Stimulated activated CD4-positive, alpha-beta T cell treated with anti-CD3 and anti-CD28 coated beads, Interleukin-4, amount 100 ng/mL, for 48 hours (primary cell): ENCODE measurements at regions not wholly inside any gene's neighbourhood (a gene's known extent, or its start where the extent isn't known, plus 50 kb on each side); places are given as distances from the start of the nearest gene placed in this dataset.

Source experiments
- DNase-seq, 2 donors: peaks; one replicate each; pipeline ENCODE4 v3.0.0-alpha.2; 2020; ENCODE audit warnings: low read depth in 2 of 2

DNA sequence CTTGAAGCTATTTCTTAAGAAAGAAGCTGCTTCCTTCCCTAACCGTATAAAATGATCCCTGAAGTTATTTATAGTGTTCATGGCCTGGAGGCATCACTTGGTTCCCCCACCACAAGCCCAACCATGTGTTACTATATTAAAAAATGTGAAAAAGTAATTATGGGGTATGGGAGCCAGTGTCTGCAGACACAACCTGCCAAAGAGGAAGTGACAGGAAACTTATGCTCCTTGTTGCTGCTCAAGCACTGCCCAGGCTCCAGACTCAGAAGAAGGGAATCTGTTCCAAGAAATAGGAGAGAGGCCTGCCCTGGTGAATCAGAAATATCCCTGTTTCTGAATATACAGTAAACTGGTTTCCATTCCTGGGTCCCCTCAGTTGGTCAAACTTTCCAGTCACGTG lies 217.2 kb upstream of the BMP4 start:
- no peak for DNase-seq

DNA sequence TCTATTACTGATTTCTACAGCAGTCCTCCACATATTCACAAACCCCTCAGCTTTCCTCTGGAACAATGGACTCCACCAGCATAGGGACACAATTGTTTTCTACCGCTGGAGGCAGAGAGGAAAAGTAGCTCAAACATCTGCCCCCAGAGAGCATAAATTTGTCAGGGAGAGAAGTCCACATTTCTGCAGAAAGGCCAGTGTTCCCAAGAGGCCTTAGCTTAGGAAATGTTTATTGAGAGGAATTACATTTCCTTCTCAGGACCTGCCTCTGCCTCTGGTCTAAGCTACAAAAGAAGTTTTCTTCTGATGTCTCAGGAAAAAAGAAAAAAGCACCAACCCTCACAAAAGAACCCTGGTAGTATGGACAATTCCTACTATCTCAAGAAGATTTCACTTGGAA lies 217.8 kb upstream of the BMP4 start:
- DNase-seq: no peak

DNA sequence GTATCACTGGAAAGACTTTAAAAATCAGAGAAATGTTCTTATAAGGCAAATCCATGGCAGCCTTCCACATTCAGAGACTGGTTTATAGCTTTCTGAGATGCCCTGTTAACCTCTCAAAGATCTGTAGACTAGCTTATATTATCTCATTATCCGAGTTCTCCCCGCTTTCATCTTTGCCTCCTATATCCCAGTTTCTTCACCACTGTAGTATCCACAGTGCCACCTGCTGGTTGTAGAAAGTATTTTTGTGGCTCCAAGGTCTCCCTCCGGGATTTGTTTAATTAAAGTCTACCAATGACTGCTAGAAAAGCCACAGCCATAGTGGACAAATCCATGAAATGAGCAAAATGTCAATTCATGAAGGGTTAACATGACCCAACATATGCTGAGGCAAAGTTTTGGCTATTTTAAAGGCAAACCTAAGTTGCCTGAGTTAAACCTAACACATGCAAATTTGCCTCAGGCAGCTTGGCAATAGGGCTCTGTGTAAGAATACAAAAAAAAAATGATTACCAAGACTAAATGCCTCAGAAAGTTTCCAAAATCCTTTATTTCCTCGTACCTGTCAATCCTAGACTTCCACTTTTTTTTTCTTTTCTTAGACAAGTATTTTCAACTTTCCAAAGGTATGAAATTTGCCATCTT lies 218.8 kb upstream of the BMP4 start:
- DNase-seq: peak; percentile 27 to 28

DNA sequence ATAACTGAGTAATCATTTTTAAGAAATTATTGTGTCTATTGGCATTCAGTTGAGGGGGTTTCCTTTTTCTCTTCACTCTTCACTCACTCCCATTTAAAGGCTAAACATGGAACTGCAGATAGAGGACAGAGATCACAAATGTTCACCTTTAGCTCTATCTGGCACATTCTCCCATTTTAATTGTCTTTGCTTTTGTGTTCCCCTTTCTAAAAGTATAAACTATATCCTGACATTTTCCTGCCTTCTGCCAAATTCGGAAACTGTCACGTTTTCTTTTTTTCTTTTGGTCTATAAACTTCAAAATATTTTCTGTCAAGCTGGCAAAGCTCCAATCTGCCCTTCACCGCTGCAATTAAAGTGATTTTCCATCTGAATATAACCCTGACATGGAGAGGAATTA lies 219.8 kb upstream of the CDKN3 start:
- DNase-seq: no peak

DNA sequence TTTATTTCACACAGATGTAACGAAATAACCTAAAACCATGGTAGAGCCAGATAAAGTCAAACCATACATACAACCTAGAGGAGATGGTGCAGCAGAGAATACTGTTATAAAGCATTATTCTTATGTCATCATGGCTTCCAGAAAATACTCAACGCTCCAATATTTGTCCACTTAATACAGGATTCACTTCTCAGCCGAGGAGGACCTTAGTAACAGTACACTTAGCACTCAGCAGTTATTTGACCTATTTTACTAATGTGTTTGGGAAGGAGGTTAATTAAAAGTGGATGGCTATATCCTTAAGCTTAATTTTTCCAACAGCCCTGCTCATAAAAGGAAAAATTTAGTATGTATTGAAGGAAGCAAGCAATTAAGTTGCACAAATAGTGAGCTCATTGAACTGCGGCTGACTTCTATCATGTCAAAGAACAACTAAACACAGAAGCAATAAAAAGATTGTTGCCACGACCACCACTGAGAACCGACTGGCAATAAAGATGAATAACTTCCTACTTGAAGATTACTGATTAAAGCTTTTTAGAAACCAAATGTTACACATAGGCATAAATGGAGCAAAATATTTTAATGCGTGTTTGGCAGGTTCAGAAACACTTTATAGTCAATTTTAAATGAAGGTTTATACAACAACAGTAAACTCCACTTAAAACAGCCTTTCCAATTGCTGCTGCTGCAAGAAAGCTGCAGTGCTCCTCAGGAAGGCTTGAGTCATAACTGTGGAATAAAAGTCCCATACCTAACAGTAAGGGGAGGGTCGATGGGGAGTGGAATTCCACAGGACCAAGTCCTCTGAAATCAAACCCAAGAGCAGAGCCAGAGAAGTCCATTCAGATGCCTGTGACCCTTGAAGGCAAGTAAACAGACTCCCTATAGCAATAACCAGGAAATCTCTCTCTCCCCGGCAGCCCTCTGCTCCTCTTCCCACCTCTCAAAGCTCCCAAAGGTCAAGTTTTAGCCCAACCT lies 218.9 kb upstream of the CDKN3 start:
- DNase-seq: no peak

DNA sequence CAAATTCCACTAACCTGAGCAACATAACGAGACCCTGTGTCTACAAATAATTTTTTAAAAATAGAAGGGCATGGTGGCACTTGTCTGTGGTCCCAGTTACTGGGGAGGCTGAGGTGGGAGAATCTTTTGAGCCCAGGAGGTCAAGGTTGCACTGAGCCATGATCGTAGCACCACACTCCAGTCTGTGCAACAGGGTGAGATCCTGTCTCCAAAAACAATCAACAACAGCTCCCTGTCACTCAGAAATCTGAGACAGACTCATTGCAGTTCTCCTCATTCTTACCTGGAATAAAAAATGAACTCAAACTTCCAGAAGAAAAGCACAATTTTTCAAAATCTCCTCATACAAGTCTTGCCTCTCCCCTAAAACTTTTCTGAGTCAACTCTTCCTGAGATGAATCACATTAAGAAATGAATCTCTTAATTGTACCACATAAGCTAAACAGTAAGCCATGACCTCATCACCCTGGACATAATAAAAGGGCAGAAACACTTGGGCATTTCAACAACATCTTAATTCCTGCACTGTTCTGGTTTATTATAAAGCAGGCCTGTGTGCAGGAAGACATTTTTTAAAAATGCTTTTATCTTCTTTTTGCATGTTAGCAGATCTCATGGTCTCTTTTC lies 214.3 kb upstream of the CDKN3 start:
- DNase-seq: no peak

DNA sequence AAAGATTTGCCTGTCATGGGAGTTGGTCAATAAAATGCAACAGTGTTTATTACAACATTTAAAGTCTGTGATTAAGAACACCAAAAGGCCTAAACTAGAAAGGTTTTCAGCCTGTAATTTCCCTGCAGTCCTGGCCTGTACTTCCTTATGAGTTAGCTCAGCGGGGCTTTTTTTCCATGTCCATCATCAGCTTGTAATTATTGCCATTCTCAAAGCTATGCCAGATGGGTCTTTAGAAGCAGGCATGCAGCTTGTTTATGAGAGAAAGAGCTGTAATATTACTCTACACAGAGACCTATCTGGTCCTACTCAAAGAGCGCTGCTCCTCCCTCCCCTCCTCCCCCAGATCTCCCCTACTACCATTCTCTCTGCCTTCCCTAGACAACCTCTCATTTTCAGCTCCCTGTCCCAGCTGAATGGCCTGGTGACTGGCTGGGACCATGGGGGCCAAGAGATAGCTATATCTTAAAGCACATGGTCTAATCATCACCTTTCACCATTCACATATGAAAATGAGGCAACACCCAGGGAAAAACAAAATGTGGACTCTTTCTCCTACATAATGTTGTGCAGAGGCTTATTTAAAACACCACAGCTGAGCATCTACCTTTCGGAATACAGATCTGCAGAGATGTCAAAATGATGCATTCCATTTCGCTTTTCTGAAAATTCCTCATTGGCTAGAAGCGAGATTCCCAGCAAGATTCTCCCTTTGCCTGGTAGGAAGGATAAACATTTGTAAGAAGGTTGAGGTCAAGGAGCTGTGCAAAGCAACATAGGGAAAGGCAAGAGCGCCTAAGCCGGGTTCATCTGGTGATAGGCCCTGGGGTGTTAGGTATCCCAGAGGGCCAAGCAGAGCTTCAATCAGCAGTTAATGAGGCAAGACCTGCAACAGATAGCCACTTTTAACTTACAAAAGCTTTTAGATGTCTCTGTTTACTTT lies 209.7 kb upstream of the CDKN3 start:
- no peak for DNase-seq

DNA sequence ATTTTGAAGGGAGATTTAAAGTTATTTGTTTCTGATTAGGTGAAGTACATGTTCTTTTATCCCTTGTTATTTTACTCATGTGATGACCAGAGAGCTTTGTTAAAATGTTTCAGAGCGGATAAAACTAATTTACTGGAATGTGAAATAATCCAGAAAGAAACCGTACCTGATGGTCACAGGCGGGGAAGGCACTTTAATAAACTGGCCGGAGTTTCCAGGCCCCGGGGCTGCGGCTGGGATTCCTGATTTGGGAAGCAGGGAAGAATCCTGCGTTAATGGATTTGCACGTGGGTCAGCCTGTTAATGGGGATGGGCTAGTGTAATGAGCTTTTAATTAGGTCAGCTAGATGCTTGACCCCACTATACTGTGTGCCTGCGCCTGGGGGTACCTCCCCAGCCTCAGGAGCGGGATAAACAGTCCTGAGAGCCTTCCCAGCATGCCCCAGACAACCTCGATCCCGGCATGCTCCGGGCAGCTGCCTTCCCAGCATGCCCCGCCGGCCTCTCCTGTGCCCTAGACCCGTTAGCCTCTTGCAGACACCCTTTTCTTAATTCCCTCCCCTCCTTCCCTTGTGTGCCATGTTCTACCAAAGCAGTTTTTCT lies 208.6 kb upstream of the CDKN3 start:
- DNase-seq: no peak

DNA sequence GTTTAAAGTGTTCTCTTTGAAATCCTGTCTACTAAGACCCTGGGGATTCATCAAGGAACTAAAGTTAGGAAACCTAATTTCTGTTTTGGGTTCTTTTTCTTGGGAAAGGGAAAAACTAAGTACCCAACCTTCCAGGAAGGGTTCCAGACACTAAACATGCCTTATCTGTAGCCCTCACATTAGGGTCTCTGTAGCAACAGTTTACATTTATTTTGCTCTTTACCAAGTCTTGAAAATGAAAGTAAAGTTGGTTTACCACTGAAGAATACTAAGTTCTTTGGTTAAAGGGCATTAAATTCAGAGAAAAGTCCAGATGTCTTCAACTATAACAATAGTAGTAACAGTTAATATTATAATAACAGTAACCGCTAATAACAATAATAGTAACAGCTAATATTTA lies 207.5 kb upstream of the CDKN3 start:
- DNase-seq: no peak

DNA sequence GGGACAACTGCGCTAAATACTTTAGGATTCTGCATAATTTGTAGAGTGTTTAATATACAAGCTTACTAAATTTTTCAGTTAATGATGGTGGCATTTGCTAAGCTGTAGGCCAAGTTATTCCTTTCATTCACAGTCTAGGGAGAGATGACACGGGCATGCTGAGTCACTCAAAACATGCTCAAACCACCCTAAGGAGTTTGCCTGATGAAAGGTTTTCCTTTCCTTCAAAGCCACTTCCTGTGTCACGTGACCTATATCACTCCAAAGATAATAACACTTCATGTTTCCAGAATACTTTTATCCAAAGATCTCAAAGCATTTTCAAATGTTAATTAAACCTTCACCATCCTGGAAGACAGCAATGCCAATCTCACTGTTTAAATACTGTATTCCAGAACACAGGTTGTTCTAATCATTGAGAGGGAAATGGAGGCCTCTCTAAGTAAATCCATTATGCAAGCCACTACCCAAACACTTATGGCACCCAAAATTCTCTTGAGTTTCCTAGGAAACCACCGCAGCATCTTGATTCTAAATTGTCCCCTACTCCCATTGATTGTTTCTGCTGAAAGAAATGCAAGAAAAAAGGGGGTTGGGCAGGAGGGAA lies 207.0 kb upstream of the CDKN3 start:
- DNase-seq: no peak

DNA sequence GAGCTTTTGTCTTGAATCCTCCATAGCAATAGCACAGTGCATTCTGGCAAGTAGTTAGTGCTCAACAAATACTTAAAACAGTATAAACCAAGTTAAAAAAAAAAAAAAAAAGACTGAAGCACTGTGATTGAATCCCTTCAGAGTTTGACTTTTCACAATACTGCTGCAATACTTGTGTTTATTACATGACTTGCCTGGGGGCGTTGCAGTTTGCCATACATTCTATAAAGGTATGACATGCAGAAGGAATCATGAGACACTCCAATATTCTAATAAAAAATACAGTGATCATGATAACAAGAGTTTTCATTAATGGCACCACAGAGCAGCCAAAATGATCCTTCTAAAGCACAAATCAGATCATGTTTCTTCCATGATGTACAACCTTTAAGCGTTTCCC lies 205.0 kb upstream of the CDKN3 start:
- no peak for DNase-seq

DNA sequence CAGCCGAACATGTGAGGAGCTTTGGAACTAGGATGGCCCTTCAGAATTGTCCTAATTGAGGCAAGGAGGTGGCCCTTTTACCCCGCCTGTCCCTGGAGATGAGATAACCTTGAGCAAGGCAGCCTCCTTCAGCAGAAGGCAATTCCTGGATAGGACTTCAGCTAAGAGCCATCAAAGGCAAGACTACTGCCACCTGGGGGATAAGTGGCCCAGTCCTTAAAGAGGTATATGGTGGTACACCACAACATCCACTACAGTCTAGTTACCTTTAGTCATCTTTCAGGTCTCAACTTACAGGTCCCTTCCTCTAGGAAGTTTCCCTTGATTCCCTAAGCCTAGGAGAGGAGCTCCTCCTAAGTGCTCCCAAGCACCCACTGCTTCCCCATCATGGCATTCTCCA lies 204.2 kb upstream of the CDKN3 start:
- no peak for DNase-seq

DNA sequence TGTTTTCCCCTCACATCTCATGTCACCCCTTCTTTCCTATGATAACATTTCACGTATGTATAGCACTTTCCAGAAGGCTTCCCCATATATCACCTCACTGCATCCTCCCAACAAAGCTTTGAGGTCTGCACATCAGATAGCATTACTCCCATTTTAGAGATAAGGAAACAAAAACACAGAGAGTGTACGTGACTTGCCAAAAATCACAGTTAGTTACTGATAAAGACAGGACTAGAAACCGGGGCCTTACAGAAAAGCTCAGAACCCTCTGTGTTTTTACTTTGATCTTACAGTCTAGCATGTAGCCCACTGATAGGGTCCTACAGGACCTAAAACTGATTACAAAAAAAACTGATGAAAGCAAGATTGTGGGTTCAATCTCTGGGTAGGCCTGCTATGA lies 202.9 kb upstream of the CDKN3 start:
- DNase-seq: no peak

DNA sequence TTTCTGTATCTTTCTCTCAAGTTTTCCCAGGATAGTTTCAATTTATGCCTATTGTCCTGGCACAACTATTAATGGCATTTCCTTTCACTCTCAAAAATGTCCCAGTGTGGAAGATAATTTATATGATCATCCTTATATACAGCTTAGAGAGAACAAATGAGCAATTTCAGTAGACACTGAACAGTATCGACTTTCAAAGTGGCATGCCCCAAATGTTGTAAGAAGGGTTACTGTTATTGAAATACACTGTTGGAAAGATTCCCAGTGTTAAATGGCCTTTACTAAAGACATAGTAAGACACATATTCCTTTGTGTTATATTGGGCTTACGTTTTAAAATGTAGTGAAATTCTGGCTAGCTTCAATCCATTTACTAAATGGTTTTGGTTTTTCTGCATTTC lies 202.3 kb upstream of the CDKN3 start:
- no peak for DNase-seq

DNA sequence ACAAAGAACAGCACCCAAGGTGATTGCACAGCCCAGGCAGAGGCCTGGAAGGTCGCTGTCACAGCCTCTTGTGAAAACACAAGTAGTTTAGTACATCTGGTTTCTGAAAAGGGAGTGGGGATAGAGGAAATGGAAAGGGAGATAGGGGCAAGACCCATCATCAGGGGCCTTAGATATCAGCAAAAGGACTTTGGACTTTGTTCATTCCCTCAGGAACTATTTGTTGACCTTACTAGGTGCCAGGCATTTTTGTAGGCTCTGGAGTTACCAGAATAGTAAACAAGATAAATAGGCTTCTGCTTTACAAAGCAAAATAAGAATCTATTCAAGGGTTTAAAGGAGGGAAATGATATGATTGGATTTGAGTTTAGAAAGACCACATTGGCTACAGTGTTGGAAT lies 199.4 kb upstream of the CDKN3 start:
- no peak for DNase-seq

DNA sequence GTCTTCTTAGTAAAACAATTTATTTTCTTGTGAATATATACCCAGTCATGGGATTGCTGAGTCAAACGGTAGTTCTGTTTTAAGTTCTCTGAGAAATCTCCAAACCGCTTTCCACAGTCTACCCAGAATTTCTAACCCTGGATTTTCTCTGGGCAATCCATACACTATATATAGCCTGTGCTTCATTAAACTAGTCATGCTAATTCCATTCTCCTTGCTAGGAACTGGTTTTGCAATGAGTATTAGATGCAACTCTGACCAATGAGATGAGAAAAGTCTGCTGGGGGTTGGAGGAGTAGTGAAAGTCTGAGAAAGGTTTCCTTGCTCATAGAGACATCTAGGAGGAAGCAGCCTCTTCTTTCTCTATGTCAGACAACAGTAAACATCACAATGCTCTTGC lies 196.1 kb upstream of the CDKN3 start:
- no peak for DNase-seq

DNA sequence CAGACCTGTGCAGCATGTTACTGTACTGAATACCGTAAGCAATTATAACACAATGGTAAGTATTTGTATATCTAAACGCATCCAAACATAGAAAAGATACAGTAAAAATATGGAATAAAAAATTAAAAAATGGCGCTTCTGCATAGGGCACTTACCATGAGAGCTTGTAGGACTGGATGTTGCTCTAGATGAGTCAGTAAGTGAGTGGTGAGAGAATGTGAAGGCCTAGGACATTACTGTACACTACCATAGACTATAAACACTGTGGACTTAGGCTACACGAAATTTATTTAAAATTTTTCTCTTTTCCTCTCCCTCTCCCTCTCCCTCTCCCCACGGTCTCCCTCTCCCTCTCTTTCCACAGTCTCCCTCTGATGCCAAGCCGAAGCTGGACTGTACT lies 194.5 kb upstream of the CDKN3 start:
- no peak for DNase-seq

DNA sequence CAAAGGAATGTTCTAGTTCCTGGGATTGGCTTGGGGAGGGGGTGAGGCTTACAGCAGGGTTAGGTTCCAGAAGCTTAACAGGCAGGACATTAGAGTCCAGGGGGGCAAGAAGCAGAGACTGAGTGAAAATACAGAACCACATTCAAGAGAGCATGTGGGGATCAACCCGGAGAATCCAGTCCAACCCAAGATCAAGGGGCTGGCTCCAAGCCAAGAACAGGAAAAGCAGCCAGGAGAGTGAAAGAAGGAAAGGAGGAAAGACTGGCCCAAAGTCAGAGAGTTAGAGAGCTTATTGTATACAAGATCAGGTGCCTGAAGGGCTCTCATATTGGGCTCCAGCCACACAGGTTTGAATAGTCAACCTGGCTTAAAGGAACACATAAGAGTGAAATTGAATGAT lies 190.3 kb upstream of the CDKN3 start:
- no peak for DNase-seq

DNA sequence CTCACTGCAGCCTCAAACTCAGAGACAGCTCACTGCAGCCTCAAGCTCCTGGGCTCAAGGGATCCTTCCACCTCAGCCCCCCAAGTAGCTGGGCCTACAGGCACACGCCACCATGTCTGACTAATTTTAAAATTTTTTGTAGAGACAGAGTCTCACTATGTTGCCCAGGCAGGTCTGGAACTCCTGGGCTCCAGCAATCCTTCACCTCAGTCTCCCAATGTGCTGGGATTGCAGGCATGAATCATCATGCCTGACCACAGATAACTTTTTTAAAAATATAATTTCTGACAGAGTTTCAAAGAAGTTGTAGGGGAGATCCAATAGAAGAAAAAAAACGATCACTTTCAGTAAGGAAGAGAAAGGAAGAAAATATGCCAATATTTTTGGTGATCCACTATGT lies 189.7 kb upstream of the CDKN3 start:
- no peak for DNase-seq

DNA sequence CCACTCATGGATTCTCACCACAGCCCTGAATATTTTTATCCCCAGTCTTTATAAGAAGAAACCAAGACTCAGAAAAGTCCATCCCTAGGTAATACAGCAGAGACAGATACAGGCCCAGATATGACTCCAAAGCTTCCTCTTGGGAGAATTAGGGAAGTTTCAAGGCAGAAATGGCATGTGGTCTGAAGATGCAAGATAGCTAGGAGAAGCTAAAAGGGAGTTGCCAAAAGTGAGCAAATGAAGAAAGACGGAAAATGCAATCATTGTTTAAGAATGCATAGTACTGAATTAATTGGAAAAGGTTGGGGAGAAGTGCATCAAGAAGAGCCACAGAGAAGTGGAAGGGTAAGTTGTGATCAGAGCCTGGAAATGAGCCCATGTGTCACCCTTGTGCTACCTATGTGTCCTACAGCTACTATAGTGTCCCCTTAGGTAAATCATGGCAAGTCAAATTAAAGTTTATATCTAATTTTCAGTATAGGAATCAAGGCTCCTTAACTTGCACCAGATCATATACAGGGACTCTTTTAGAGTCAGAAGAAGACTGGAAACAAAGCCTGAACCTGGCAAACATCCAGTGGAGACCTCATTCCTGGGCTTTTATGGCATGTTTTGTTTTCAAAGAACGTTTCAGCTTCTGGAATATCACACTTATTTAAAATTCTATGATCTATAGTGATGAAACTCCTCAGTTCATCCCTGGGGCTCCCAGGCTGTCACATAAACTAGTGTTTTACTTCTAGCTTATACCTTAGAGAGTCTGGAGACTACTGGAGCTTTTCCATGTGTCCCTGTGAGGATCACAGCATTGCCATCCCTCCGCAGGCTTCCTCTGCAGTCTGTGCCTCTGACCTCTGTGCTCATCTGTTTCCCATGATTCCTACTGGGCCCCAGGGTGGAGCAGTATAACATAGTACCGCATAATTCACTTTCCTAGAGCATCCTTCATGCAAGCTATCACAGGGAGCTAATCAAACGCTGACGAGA lies 189.0 kb upstream of the CDKN3 start:
- no peak for DNase-seq
